ENCODE measurements at regions not wholly inside any gene's neighbourhood (a gene's known extent, or its start where the extent isn't known, plus 50 kb on each side); places are given as distances from the start of the nearest gene placed in this dataset.

GRCh38 chr12:43028826-43029225 is 439.3 kb upstream of the PRICKLE1 start:
- no peak overlapping the region for H3K27ac ChIP-seq (replicated peaks)
- H3K27me3 ChIP-seq (ENCODE audit: insufficient read depth, poor library complexity, severe bottlenecking) = no peaks in the 10 kb centered on the region
- no peak overlapping the region for H3K4me3 ChIP-seq (replicated peaks; ENCODE audit: insufficient read depth, low read length)
- no peak for TF ChIP-seq CTCF (IDR thresholded peaks at IDR 0.05; ENCODE audit: insufficient read depth, low read length)
- no peak for TF ChIP-seq GABPA (IDR thresholded peaks at IDR 0.05; ENCODE audit: low read depth)
- TF ChIP-seq POLR2AphosphoS5 (IDR thresholded peaks at IDR 0.05; ENCODE audit: low read depth) = no peak
- TF ChIP-seq REST (IDR thresholded peaks at IDR 0.05; ENCODE audit: insufficient replicate concordance, low read depth) = no peak
- no peak; the same call in 1 of the 2 replicates for TF ChIP-seq SPI1 (IDR thresholded peaks at IDR 0.05; ENCODE audit: borderline replicate concordance, low read depth)
- no peak for DNase-seq (ENCODE audit: low read depth in 1 of 2, low spot score in 1 of 2)

- Histone ChIP-seq H3K4me3 (replicated peaks; ENCODE audit: insufficient read depth, low read length) (no peak overlapping the region), H3K27me3 (ENCODE audit: insufficient read depth, poor library complexity, severe bottlenecking) (no peaks in the 10 kb centered on the region), H3K27ac (replicated peaks) (no peak overlapping the region)
- peak in 1 of 2 experiments; percentile 11 for DNase-seq (ENCODE audit: low read depth in 1 of 2, low spot score in 1 of 2)
- TF ChIP-seq POLR2AphosphoS5 (IDR thresholded peaks at IDR 0.05; ENCODE audit: low read depth) (no peak), REST (IDR thresholded peaks at IDR 0.05; ENCODE audit: insufficient replicate concordance, low read depth) (no peak), GABPA (IDR thresholded peaks at IDR 0.05; ENCODE audit: low read depth) (no peak), SPI1 (IDR thresholded peaks at IDR 0.05; ENCODE audit: borderline replicate concordance, low read depth) (no peak), CTCF (IDR thresholded peaks at IDR 0.05; ENCODE audit: insufficient read depth, low read length) (no peak)
Measured at GRCh38 chr12:43022838-43023237, 433.3 kb upstream of the PRICKLE1 start.

- no peak for TF ChIP-seq GABPA (IDR thresholded peaks at IDR 0.05; ENCODE audit: low read depth)
- TF ChIP-seq CTCF (IDR thresholded peaks at IDR 0.05; ENCODE audit: insufficient read depth, low read length) = no peak
- no peak for DNase-seq (ENCODE audit: low read depth in 1 of 2, low spot score in 1 of 2)
- Histone ChIP-seq H3K27me3 (ENCODE audit: insufficient read depth, poor library complexity, severe bottlenecking) (no peaks in the 10 kb centered on the region), H3K4me3 (replicated peaks; ENCODE audit: insufficient read depth, low read length) (no peak overlapping the region), H3K27ac (replicated peaks) (no peak overlapping the region)
Measured at GRCh38 chr12:43015090-43015737, 425.7 kb upstream of the PRICKLE1 start.

GRCh38 chr12:43011383-43011926 is 421.9 kb upstream of the PRICKLE1 start:
- Histone ChIP-seq H3K27ac (replicated peaks) (no peak overlapping the region), H3K4me3 (replicated peaks; ENCODE audit: insufficient read depth, low read length) (no peak overlapping the region), H3K27me3 (ENCODE audit: insufficient read depth, poor library complexity, severe bottlenecking) (no peaks in the 10 kb centered on the region)
- no peak for DNase-seq (ENCODE audit: low read depth in 1 of 2, low spot score in 1 of 2)
- TF ChIP-seq CTCF (IDR thresholded peaks at IDR 0.05; ENCODE audit: insufficient read depth, low read length) (no peak), POLR2AphosphoS5 (IDR thresholded peaks at IDR 0.05; ENCODE audit: low read depth) (no peak), SPI1 (IDR thresholded peaks at IDR 0.05; ENCODE audit: borderline replicate concordance, low read depth) (no peak), GABPA (IDR thresholded peaks at IDR 0.05; ENCODE audit: low read depth) (no peak), REST (IDR thresholded peaks at IDR 0.05; ENCODE audit: insufficient replicate concordance, low read depth) (no peak)

Data from HL-60 (cell line).